ENCODE measurements at regions not wholly inside any gene's neighbourhood (a gene's known extent, or its start where the extent isn't known, plus 50 kb on each side); places are given as distances from the start of the nearest gene placed in this dataset.
A peak's percentile ranks its signal among the peaks of the same experiment; 100 is the strongest.

GRCh38 chr3:110814170-110815007 is 257.2 kb upstream of the NECTIN3 start:
- H3K4me3 ChIP-seq (ENCODE audit: low read depth, low read length) = no peak overlapping the region
- no peak for TF ChIP-seq CTCF (conservative IDR thresholded peaks at IDR 0.05; ENCODE audit: low read depth, low read length)
- DNase-seq (ENCODE audit: low read depth) = peak; percentile 52

GRCh38 chr3:110815008-110815583 is 256.5 kb upstream of the NECTIN3 start:
- DNase-seq (ENCODE audit: low read depth) = peak; percentile 57
- no peak for TF ChIP-seq CTCF (conservative IDR thresholded peaks at IDR 0.05; ENCODE audit: low read depth, low read length)
- no peak overlapping the region for H3K4me3 ChIP-seq (ENCODE audit: low read depth, low read length)

- no peak overlapping the region for H3K4me3 ChIP-seq (ENCODE audit: low read depth, low read length)
- no peak for DNase-seq (ENCODE audit: low read depth)
- TF ChIP-seq CTCF (conservative IDR thresholded peaks at IDR 0.05; ENCODE audit: low read depth, low read length) = no peak
Measured at GRCh38 chr3:110816008-110816407, 255.6 kb upstream of the NECTIN3 start.

GRCh38 chr3:110821586-110821985 is 250.0 kb upstream of the NECTIN3 start:
- DNase-seq (ENCODE audit: low read depth) = no peak
- no peak overlapping the region for H3K4me3 ChIP-seq (ENCODE audit: low read depth, low read length)
- TF ChIP-seq CTCF (conservative IDR thresholded peaks at IDR 0.05; ENCODE audit: low read depth, low read length) = no peak

GRCh38 chr3:110822971-110823370 is 248.6 kb upstream of the NECTIN3 start:
- H3K4me3 ChIP-seq (ENCODE audit: low read depth, low read length) = no peak overlapping the region
- no peak for TF ChIP-seq CTCF (conservative IDR thresholded peaks at IDR 0.05; ENCODE audit: low read depth, low read length)
- DNase-seq (ENCODE audit: low read depth) = no peak

- DNase-seq (ENCODE audit: low read depth) = no peak
- H3K4me3 ChIP-seq (ENCODE audit: low read depth, low read length) = no peak overlapping the region
- TF ChIP-seq CTCF (conservative IDR thresholded peaks at IDR 0.05; ENCODE audit: low read depth, low read length) = no peak
Measured at GRCh38 chr3:110846971-110847370, 224.6 kb upstream of the NECTIN3 start.

- no peak for TF ChIP-seq CTCF (conservative IDR thresholded peaks at IDR 0.05; ENCODE audit: low read depth, low read length)
- no peak for DNase-seq (ENCODE audit: low read depth)
- H3K4me3 ChIP-seq (ENCODE audit: low read depth, low read length) = no peak overlapping the region
Measured at GRCh38 chr3:110849064-110849463, 222.6 kb upstream of the NECTIN3 start.

All from epithelial cell of proximal tubule (primary cell).